Hematopoietic multipotent progenitor cell treated with erythropoietin and hydrocortisone succinate and interleukin-3 and kit ligand, for 8 days (in vitro differentiated cells): ENCODE measurements at regions not wholly inside any gene's neighbourhood (a gene's known extent, or its start where the extent isn't known, plus 50 kb on each side); places are given as distances from the start of the nearest gene placed in this dataset.

Source experiments
- DNase-seq: peaks from one replicate; pipeline ENCODE4 v3.0.0-alpha.2; 2015

DNA sequence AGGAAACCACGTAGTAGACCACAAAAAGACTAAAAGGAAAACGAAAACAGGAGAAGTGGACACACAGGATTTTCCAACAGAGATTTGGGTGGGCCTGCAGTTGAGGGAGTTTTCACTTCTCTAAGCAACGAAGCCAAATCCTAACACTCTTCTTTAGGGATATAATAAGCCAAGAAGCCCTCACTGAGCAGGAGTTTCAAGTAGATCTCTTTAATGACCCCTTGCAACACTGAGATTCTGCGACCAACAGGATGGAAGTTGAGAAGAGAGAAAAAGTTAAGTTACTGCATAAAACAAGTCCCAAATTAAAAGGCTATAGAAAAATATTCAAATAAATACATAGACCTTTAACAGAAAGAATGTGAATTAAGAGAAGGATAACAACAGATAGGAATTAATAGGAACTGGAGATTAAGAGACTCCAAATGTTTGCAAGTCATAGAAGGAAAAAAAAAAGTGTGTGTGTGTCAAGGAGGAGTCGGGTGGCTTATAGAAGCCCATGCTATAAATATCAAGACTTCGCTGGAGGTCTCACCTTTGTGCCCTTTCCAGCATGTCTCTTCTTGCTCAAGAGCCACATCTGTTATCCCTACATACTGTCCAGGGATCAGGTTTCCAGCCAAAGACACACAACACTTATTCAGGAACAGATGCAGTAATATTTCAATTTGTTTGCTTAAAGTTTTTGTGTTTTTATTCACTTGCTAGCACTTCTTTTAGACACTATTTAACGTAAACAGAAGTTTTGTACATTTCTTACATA, 69.4 kb upstream of the ARHGAP28 start:
- no peak for DNase-seq

DNA sequence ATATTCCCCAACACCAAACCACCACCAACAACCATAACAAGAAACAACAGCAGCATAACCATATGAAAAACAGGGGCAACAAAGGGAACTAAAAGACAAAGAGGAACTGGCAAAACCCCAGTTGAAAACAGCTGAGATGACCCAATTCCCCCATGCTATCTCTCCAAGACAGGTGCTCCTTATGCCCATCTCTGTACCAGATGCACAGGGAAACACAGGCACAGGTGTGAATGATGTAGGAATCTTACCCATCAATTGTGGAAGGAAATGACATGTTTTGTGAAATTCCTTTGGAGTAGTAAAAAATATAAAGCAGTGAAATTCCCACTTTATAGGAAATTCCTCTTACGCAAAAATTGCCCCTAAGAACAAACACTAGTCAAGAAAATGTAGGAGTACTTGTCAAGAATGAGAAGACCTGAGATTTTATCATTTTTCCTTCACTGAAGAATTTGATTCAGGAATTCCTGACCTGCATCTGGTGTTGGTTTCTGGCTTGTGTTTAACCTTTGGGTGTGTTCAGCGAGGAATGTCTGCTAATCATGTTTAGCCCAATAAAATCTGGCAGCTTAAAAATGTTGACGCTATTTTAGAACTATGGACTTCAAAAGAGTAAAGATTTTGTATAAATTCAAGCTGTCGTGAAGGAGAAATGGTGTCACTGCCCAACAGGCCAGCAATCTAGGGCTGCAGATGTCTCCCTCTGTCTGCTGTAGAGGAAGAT, 67.7 kb upstream of the ARHGAP28 start:
- DNase-seq = no peak

DNA sequence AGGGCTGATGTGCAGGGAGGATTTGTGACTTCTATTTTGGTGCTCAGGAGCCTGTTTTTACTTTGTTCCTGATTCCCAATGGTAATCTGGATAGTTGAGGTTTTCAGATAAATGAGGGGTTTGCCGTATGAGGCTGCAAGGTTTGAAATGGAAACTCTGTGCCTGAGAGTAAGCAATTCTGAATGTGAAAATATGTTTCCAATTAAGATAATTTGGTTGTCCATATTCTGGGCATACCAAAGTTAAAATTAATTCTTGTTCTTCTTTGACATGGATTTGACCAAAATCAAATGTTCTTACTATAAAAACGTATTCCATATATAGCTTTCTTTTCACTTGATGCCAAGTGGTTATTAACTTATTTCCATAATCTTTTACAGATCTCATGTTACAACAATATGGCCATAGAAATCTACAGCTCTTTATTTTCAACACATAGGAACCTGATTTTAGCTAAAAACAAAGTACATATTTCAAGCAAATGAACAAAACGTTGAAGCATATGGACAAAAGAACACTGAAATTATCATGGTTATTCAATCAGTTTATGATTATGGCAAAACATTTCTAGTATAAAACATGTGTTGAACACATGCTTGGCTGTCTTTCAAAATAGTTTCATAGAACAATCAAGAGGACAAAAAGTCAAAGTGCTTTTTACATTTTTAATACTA, 63.4 kb upstream of the ARHGAP28 start:
- no peak for DNase-seq

DNA sequence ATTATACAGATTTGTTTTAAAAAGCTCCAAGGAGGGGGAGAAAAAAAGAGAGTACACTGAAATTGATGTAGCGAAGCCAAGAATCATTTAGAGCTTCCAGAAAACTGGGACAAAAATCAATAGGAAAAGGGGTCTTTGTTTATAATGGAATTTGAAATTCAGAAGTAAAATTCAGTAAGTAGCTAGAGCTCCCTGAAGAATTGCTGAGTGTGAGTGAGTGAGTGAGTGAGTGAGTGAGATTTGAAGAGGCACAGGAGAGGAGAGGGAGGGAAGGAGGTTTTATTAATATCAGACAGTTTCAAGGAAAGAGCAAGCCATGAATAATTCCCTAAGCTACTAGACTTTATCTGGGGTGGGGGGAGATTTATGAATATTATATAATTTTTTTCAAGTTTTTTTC, 60.7 kb upstream of the ARHGAP28 start:
- DNase-seq = no peak

DNA sequence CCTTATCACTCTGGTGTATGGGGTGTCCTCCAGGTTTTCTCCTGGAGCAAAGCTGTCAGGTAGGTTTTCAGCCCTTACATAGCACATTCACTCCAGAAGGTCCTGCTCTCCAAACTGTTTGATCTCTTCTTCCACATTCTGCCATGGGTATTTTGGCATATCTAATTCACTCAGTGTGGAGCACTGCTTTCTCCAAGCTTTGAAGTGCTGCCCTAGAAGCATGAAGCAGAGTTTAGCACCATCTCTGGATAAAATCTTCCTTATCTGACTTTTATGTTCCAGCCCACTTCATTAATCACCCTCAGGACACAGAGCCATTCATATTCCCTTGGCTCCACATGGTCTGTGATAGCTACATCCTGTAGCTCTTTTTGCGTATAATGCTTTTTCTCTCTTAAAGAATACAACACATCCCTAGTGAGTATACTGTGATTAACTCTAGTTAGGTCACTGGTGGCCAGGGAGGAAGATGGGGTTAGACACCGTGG, 56.7 kb upstream of the ARHGAP28 start:
- no peak for DNase-seq

DNA sequence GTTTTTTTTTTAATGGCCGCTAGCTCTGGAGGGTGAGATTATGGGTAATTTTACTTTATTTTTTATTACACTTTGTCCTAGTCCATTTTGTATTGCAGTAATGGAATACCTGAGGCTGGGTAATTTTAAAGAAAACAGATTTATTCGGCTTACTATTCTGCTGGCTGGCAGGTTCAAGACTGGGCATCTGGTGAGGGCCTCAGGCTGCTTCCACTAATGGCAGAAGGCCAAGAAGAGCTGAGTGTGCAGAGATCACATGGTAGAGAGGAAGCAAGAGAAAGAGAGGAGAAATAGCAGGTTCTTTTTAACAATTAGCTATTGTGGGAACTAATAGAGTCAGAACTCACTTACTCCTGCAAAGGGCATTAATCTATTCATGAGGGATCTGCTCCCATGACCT, 52.4 kb upstream of the ARHGAP28 start:
- no peak for DNase-seq

DNA sequence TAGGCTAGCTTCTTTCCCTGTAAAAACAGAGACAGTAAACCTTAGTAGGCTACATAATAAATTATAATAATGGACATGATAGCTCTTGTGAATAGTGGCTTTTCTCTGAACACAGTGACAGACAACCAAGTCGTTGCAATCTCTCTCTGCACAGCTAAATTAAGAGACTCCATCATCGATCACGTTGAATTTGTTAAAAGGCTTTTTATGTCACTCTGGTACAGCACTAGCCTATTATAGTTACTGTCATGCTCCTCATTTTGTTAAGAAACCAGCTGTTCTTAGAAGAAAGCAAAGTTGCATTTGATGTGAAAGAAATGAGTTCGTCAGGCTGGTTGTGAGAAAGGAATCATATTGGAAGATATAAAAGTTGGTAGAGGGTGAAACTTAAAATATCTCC, 50.3 kb upstream of the ARHGAP28 start:
- DNase-seq = no peak
